ENCODE measurements at regions not wholly inside any gene's neighbourhood (a gene's known extent, or its start where the extent isn't known, plus 50 kb on each side); places are given as distances from the start of the nearest gene placed in this dataset.

GRCh38 chr12:42769455-42769854 is 179.9 kb upstream of the PRICKLE1 start:
- TF ChIP-seq CTCF (conservative IDR thresholded peaks at IDR 0.05 in 1 of 2, IDR thresholded peaks at IDR 0.05 in 1 of 2; ENCODE audit: low read depth in 1 of 2, low read length in 2 of 2) (no peak), EZH2 (IDR thresholded peaks at IDR 0.05; ENCODE audit: low read length, missing control alignments) (no peak)

All from fibroblast of lung (primary cell).